K562 (cell line): ENCODE measurements at regions not wholly inside any gene's neighbourhood (a gene's known extent, or its start where the extent isn't known, plus 50 kb on each side); places are given as distances from the start of the nearest gene placed in this dataset.

Experiments
- ATAC-seq: fragments of 200-7000 bp; cut with Tn5 transposase; 3 replicates; pipeline ENCODE4 v1.9.1; 2020; ENCODE audit warnings: moderate library complexity
- BruUV-seq: library from RNA; stranded (reverse); fragments of 400-500 nt; replicated peaks from 2 replicates; lab custom pipeline; 2021; lab: Mats Ljungman, UMichigan
- CTCF ChIA-PET: fragments of 300-600 bp; formaldehyde crosslinking; extraction: SDS; loops from one replicate; lab custom pipeline; 2021; ENCODE audit warnings: low intra/inter-chr PET ratio; lab: Yijun Ruan, JAX
- POLR2A ChIA-PET: fragments of 300-600, 350-650 bp; sonication (Branson Sonifier 250); formaldehyde crosslinking; extraction: SDS; loops from one replicate; lab custom pipeline; 2021; ENCODE audit warnings: antibody characterized with exemption, inconsistent platforms; lab: Yijun Ruan, JAX
- DNase-seq, 4 experiments: peaks; one replicate each; pipeline versions ENCODE4 v3.0.0 to v3.0.0-alpha.2; 2011 to 2018; ENCODE audit warnings: low spot score in 3 of 4, mixed read lengths in 3 of 4; ENCODE audit errors: extremely low read depth in 1 of 4
- FAIRE-seq: peaks from 2 replicates; lab custom pipeline; 2011; peaks lifted over from hg19 to GRCh38; lab: Jason Lieb, UNC
- H2AFZ ChIP-seq: 2 replicates; pipeline ENCODE4 v1.6.0; 2011; ENCODE audit warnings: low read depth, low read length, control low read depth, inconsistent platforms
- H3K27ac ChIP-seq: fragments of 200-600 bp; 3 replicates; pipeline ENCODE4 v1.8.0; 2011; ENCODE audit warnings: low read depth, mild to moderate bottlenecking, control low read depth, inconsistent platforms, low read length, moderate library complexity, mixed read lengths; ENCODE audit errors: extremely low read depth
- H3K27me3 ChIP-seq, 2 experiments: fragments of 300-600 bp in 1 of 2; 2 replicates in 1 of 2; 3 replicates in 1 of 2; pipeline versions ENCODE4 v1.6.0 to v1.8.0; 2011; ENCODE audit warnings: inconsistent platforms in 2 of 2, low read length in 2 of 2, mild to moderate bottlenecking in 1 of 2, mixed read lengths in 1 of 2, moderate library complexity in 1 of 2; ENCODE audit not compliant: control insufficient read depth in 2 of 2, insufficient read depth in 2 of 2
- H3K36me3 ChIP-seq: fragments of 300-600 bp; 3 replicates; pipeline ENCODE4 v1.8.0; 2011; ENCODE audit warnings: mild to moderate bottlenecking, low read length, inconsistent platforms; ENCODE audit not compliant: control insufficient read depth, insufficient read depth
- H3K4me1 ChIP-seq, 2 experiments: fragments of 200-600 bp in 1 of 2; replicated peaks in 1 of 2; 2 replicates in 1 of 2; 3 replicates in 1 of 2; pipeline versions ENCODE4 v1.5.1 to v1.8.0; 2011; ENCODE audit warnings: inconsistent platforms in 2 of 2, low read length in 2 of 2, mild to moderate bottlenecking in 1 of 2, mixed read lengths in 1 of 2, moderate library complexity in 1 of 2; ENCODE audit not compliant: control insufficient read depth in 2 of 2, insufficient read depth in 2 of 2
- H3K4me2 ChIP-seq: 2 replicates; pipeline ENCODE4 v1.6.1; 2011; ENCODE audit warnings: low read length, control low read depth, inconsistent platforms, mixed read lengths; ENCODE audit not compliant: insufficient read depth
- H3K4me3 ChIP-seq: fragments of 200-600 bp; sonication (generic), shearing (Covaris generic); 2 replicates; pipeline ENCODE4 v1.5.1; 2016; ENCODE audit warnings: control low read depth, inconsistent platforms
- H3K79me2 ChIP-seq: fragments of 200-600 bp; 3 replicates; pipeline ENCODE4 v1.8.0; 2011; ENCODE audit warnings: low read length, inconsistent platforms; ENCODE audit not compliant: control insufficient read depth, insufficient read depth
- H3K9ac ChIP-seq, 2 experiments: 2 replicates each; pipeline versions ENCODE4 v1.6.0 to v1.6.1; 2011; ENCODE audit warnings: low read depth in 2 of 2, low read length in 2 of 2, control low read depth in 1 of 2, inconsistent platforms in 1 of 2, mild to moderate bottlenecking in 1 of 2, mixed read lengths in 1 of 2; ENCODE audit not compliant: insufficient read depth in 1 of 2
- H3K9me1 ChIP-seq: one replicate; pipeline ENCODE4 v1.6.0; 2011; ENCODE audit warnings: inconsistent platforms, mild to moderate bottlenecking, low read length, moderate library complexity; ENCODE audit not compliant: control insufficient read depth, insufficient read depth
- H3K9me3 ChIP-seq: replicated peaks from 2 replicates; pipeline ENCODE4 v1.5.1; 2011; ENCODE audit warnings: low read depth, low read length, inconsistent platforms; ENCODE audit not compliant: control insufficient read depth, insufficient read depth
- H4K20me1 ChIP-seq: replicated peaks from 2 replicates; pipeline ENCODE4 v1.6.1; 2011; ENCODE audit warnings: low read length, inconsistent platforms, mixed read lengths; ENCODE audit not compliant: control insufficient read depth, insufficient read depth
- DLX4 ChIP-seq: fragments of 250-450 bp; sonication (Bioruptor Pico); IDR thresholded peaks from 2 replicates; pipeline ENCODE4 v1.6.1; 2021; ENCODE audit warnings: mild to moderate bottlenecking
- GATAD2B ChIP-seq: fragments of 450-650 bp; IDR thresholded peaks from 2 replicates; pipeline ENCODE4 v1.6.1; 2017; ENCODE audit warnings: mild to moderate bottlenecking, borderline replicate concordance
- GTF2A2 ChIP-seq: IDR thresholded peaks from 2 replicates; pipeline ENCODE4 v1.6.1; 2016; ENCODE audit warnings: mild to moderate bottlenecking, missing genetic modification characterization, missing compliant biosample characterization
- KLF1 ChIP-seq: fragments of 450-650 bp; IDR thresholded peaks from 2 replicates; pipeline ENCODE4 v1.6.1; 2016; ENCODE audit warnings: missing genetic modification characterization, missing compliant biosample characterization
- SNRNP70 ChIP-seq: fragments of 200-400 bp; formaldehyde crosslinking; optimal IDR thresholded peaks from 2 replicates; pipeline ENCODE3; 2017; ENCODE audit warnings: low read depth, low read length
- SRSF7 ChIP-seq: fragments of 200-400 bp; formaldehyde crosslinking; optimal IDR thresholded peaks from 2 replicates; pipeline ENCODE3; 2017; ENCODE audit warnings: mild to moderate bottlenecking, low read depth, low read length
- TAF7 ChIP-seq: fragments of 450-650 bp; IDR thresholded peaks from 2 replicates; pipeline ENCODE4 v1.6.1; 2016; ENCODE audit warnings: missing genetic modification characterization, missing compliant biosample characterization
- TGIF2 ChIP-seq: sonication (generic); formaldehyde crosslinking; IDR thresholded peaks from 2 replicates; pipeline ENCODE4 v1.8.1; 2022; ENCODE audit warnings: mild to moderate bottlenecking, missing genetic modification reagents, moderate library complexity
- TSC22D4 ChIP-seq: fragments of 450-650 bp; IDR thresholded peaks from 2 replicates; pipeline ENCODE4 v1.6.1; 2016; ENCODE audit warnings: missing genetic modification characterization, missing biosample characterization, control low read depth
- WGBS: fragments of 100-300 bp; shearing (Covaris generic); methylation state at CpG from one replicate; pipeline ENCODE4 v1.1.6; 2016; ENCODE audit warnings: low coverage, mixed read lengths; ENCODE audit not compliant: insufficient coverage; ENCODE audit errors: missing lambda C conversion rate; 5-methylcytosine and 5-hydroxymethylcytosine counted together
- in situ Hi-C: fragments of 300-500 bp; cut with MboI; formaldehyde crosslinking; loops from 4 replicates; pipeline ENCODE4 v1.15.0; 2018; ENCODE audit warnings: inconsistent platforms, mixed read lengths
- intact Hi-C: fragments of 100-400 bp; cut with micrococcal nuclease; formaldehyde crosslinking; loops from 2 replicates; pipeline ENCODE4 v1.14.2; 2022

GRCh38 chr4:162803378-162803777 is 363.3 kb downstream of the NAF1 start (continued):
- no peak for TF ChIP-seq TSC22D4
- no peak for TF ChIP-seq GATAD2B
- no peak for TF ChIP-seq TGIF2
- no peak for TF ChIP-seq KLF1 (tag)
- TF ChIP-seq TAF7 (tag), result no peak

DNA sequence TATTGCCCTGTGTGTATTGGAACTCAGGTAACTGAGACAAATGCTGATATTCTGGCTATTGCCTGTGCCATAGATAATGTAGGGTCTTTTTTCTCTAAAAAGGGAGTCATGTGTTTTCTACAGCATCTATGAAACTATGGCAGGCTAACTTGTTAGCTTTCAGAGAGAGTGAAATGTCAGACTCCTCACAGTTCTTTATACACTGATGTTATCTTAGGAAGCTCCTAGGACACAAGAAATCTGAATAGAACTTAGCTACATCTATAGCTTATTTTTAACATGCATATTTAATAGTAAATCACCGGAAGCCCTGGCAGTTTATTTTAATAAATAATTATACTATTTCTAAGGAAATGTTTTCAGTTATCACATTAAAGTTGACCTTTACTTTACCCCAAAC is 369.6 kb downstream of the NAF1 start:
- H3K27ac ChIP-seq, result no peak overlapping the region
- no peaks in the 10 kb centered on the region for H3K79me2 ChIP-seq
- H3K4me2 ChIP-seq, result no peak overlapping the region
- H3K27me3 ChIP-seq, result no peaks in the 10 kb centered on the region
- intact Hi-C loops (no loop called here), in situ Hi-C loops (no loop called here)
- no peak overlapping the region for H3K4me3 ChIP-seq
- no peak for TF ChIP-seq SNRNP70
- TF ChIP-seq DLX4 (CRISPR knock-in tag), result no peak
- no peak for TF ChIP-seq GTF2A2 (tag)
- TF ChIP-seq SRSF7, result no peak
- ATAC-seq (no peak), FAIRE-seq (no peak), DNase-seq (no peak)
- POLR2A ChIA-PET, result no interaction called here
- H3K9ac ChIP-seq, result no peak overlapping the region
- 0% methylated on average over 1 of the region's 1 CpG for WGBS
- H3K9me3 ChIP-seq, result no peaks in the 10 kb centered on the region
- no peaks in the 10 kb centered on the region for H3K4me1 ChIP-seq
- no peaks in the 10 kb centered on the region for H3K36me3 ChIP-seq
- no peaks in the 10 kb centered on the region for H4K20me1 ChIP-seq
- H2AFZ ChIP-seq, result no peak overlapping the region
- CTCF ChIA-PET, result no interaction called here
- no TSS peak for BruUV-seq
- no peaks in the 10 kb centered on the region for H3K9me1 ChIP-seq
